ENCODE measurements at regions not wholly inside any gene's neighbourhood (a gene's known extent, or its start where the extent isn't known, plus 50 kb on each side); places are given as distances from the start of the nearest gene placed in this dataset.

DNA sequence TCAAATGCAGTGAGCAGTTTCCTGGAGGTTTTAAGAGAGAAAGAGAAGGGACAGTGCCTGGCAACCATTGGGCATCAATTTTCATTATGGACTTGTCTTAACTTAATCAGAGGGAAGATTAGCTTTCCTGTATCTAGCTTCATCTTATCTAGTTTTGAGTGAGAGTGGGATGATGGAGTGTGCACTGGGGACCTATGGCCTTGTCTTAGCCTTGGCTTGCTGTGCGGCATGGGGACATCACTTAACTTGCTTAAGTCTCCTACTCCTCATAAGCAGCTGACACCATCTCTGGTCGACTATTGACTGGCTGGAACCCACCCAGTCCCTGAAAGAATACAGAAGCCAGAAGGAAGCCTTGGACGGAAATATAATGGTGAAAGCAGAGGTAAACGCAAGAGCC lies 344.0 kb downstream of the SOX11 start:
- TF ChIP-seq, protein P1, sequence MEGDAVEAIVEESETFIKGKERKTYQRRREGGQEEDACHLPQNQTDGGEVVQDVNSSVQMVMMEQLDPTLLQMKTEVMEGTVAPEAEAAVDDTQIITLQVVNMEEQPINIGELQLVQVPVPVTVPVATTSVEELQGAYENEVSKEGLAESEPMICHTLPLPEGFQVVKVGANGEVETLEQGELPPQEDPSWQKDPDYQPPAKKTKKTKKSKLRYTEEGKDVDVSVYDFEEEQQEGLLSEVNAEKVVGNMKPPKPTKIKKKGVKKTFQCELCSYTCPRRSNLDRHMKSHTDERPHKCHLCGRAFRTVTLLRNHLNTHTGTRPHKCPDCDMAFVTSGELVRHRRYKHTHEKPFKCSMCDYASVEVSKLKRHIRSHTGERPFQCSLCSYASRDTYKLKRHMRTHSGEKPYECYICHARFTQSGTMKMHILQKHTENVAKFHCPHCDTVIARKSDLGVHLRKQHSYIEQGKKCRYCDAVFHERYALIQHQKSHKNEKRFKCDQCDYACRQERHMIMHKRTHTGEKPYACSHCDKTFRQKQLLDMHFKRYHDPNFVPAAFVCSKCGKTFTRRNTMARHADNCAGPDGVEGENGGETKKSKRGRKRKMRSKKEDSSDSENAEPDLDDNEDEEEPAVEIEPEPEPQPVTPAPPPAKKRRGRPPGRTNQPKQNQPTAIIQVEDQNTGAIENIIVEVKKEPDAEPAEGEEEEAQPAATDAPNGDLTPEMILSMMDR (IDR thresholded peaks at IDR 0.05), result no peak
- TF ChIP-seq TCF12 (IDR thresholded peaks at IDR 0.05) (no peak), REST (IDR thresholded peaks at IDR 0.05; ENCODE audit: low read depth, low read length) (no peak), TAF1 (IDR thresholded peaks at IDR 0.05; ENCODE audit: borderline replicate concordance, low read depth, low read length) (no peak), RAD21 (IDR thresholded peaks at IDR 0.05; ENCODE audit: low read length) (no peak), PBX3 (IDR thresholded peaks at IDR 0.05) (no peak), GABPA (IDR thresholded peaks at IDR 0.05; ENCODE audit: low read depth) (no peak), MEF2A (IDR thresholded peaks at IDR 0.05; ENCODE audit: borderline replicate concordance, low read depth) (no peak), EP300 (IDR thresholded peaks at IDR 0.05; ENCODE audit: borderline replicate concordance in 1 of 2, low read depth in 1 of 2, low read length in 1 of 2) (no peak), MXI1 (IDR thresholded peaks at IDR 0.05; ENCODE audit: low read depth, low read length) (no peak), YY1 (IDR thresholded peaks at IDR 0.05; ENCODE audit: low read depth) (no peak), RXRA (IDR thresholded peaks at IDR 0.05; ENCODE audit: borderline replicate concordance, low read depth) (no peak), USF2 (IDR thresholded peaks at IDR 0.05; ENCODE audit: borderline replicate concordance, low read depth, low read length) (no peak)
- TF ChIP-seq, protein P2, sequence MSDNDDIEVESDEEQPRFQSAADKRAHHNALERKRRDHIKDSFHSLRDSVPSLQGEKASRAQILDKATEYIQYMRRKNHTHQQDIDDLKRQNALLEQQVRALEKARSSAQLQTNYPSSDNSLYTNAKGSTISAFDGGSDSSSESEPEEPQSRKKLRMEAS (IDR thresholded peaks at IDR 0.05; ENCODE audit: low read depth), result no peak

All from SK-N-SH (cell line).